IPS-NIHi7 (cell line): ENCODE measurements at regions not wholly inside any gene's neighbourhood (a gene's known extent, or its start where the extent isn't known, plus 50 kb on each side); places are given as distances from the start of the nearest gene placed in this dataset.
"Not testable (repeated sequence)": the region's sequence is repeated elsewhere in the genome, so short reads cannot be mapped to it uniquely, and the experiment has no call there.

Experiments
- DNase-seq: peaks from one replicate; pipeline ENCODE4 v3.0.0; 2012; ENCODE audit warnings: mixed read lengths; ENCODE audit errors: extremely low spot score

DNA sequence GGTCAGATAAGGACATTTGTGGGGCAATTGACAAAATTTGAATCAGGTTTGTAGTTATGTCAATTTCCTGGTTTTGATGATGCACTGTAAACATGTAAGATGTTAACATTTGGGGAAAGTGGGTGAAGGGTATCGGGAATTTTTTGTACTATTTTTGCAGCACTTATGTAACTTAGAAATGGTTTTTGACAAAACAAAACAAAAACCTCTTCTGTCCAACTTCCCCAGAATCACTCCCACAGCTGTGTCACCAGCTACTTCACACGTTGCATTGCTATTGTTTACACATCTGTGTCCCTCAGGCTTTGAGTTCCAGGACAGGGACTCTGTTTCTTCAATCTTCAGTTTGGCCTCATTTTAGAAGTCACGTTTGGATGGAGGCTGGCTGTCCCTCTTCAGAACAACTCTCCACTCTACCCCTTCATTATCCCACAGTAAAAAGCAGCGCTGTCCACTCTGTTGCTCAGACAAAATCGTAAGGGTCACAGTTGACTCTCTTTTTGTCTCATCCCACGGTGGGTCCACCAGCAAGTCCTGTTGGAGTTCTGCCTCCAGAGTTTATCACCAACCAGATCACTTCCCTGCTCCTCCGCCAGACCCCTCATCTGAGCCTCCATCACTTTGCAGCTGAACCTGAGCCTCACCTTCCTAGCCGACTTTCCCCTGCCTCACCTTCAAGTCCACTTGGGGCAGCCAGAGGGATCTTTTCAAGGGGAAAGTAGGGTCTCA lies 63.2 kb downstream of the NENF start:
- DNase-seq, result no peak

GRCh38 chr1:212496682-212497081 lies 64.0 kb downstream of the NENF start:
- no peak for DNase-seq

GRCh38 chr1:212497553-212497952 lies 64.8 kb downstream of the NENF start:
- no peak for DNase-seq

DNA sequence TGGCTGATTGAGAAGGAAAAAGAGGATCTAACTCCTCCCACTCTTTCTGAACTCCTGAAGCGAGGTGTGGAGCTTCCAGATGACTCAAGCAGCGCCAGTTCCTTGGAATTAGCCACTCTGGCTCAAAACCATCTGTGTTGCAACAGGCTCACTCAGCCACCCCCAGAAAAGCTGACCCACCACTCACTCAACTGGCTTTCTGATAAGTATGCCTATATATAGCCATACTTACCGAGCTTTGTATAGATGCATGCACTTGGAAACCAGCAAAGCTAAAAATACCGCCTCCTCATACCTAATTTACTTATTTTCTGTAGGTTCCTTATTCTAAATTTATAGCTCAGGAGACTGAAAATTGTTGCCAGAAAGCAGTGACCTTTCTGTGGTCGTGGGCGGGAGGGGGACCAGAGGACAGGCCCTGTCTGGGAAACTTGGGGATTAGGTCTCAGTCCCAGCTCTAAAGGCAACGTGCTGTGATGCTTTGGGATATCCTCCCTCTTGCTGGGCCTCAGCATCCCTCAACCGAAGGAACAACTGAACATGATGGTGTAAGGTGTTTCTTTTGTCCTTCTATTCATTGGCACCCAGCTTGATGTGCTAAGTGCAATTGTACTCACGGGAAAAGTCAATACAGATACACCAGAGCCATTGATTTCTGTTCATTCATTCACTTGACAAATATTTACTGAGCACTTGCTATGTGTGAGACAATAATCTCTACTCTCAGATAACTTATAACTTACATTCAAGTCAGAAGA lies 65.7 kb downstream of the NENF start:
- no peak for DNase-seq

DNA sequence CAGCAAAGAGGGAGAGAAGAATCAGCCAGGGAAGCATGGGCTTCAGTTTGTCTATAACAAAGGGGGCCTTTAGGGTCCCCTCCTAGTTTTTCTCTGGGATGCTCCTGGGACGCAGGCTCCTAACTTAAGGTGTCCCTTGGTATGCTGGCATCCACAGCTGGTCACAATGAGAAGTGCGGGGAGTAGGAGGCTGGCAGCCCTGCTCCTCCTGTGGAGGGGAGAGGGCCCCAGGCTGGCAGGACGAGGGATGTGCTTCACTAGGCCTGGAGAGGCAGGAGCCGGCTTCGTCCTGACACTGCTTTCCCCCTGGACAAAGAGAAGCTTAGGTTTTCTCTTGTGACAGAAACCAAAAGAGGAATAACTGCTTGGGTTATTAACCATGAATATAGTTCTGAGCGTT lies 67.6 kb downstream of the NENF start:
- DNase-seq, result no peak

GRCh38 chr1:212500983-212501382 lies 68.3 kb downstream of the NENF start:
- no peak for DNase-seq

- no peak for DNase-seq
Observed at GRCh38 chr1:212503714-212504113, 71.0 kb downstream of the NENF start.

DNA sequence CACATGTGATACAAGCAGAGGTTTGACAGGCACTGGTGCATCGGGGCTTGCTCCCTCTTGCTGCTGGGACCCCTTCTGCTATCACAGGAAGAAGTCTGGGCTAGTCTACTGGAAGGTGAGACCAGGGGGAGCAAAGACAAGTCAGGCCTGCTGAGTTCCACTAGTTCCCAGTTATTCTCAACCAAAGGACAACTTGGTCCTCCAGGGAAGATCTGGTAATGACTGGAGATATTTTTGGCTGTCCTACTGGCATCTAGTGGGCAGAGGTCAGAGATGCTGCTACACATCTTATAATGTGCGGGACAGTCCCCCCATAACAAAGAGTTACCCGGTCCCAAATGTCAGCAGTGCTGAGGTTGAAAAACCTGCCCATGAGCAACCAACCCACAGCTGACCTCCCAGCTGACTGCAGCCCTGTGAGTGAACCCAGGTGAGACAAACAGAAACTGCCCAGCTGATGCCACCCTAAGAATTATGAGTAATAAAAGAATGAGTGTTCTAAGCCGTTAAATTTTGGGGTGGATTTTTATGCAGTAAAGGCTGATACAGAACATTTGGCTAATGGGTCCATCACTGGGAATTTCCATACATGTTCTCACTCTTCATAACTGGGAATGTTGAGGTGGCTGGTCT lies 71.6 kb downstream of the NENF start:
- DNase-seq, result no peak

DNA sequence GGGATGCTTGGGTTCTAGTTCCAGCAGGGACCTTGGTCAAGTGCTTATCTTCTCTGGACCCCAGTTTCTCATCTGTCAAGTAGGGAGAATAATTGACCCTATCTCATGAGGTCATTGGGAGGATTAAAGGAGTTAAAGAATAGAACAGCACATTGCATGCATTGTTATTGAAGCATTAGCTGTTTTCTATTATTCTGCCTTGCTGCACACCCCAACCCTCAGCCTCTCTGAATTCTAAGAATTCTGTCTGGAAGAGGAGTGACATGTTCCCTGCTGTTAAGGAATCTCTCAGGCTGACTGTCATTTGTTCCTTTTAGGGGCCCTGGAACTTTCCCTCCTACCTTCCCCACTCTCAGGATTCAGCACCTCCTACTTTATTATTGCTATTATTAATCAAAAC lies 73.9 kb downstream of the NENF start:
- DNase-seq, result no peak

DNA sequence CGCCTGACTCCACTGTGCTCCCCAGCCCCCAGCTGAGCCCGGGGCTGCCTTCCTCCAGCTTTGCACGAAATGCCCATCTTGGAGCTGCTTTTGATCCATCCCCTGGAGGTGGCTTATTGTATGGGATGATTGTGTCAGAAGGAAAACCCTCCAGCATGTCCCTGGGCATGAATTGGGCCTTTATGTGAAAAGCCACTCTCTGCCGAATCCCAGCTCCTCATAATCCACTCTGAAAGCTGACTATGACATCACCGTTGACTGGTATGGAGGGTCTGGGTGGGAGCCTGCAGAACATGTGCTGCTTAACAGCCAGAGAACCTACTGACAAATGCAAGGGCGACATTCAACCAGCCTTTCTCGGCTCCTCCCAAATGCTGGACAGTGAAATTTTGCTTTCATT lies 74.6 kb downstream of the NENF start:
- DNase-seq, result no peak

GRCh38 chr1:212512816-212513559 lies 80.3 kb downstream of the NENF start:
- no peak for DNase-seq

DNA sequence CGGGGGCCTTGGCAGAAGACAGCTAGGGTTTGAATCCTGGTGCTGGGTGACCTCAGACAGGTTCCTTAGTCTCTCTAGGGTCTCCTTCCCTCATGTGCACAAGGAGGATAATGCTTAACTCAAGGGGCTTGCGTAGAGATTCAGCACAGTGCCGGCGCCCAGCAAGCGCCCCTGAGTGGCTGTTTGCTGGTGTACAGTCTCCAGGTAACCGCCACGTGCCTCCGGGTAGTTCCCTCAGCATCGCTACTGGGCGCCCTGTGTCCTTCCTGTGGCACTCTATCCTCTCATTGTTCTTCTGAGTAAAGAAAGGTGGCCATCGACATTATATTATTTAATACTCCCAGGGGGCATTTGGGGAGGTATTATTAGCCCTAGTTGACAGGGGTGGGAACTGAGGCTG lies 80.9 kb downstream of the NENF start:
- DNase-seq, result no peak

- no peak for DNase-seq
Observed at GRCh38 chr1:212514056-212514614, 81.4 kb downstream of the NENF start.

- DNase-seq, result peak; percentile 45
Observed at GRCh38 chr1:212514782-212515181, 82.1 kb downstream of the NENF start.

- DNase-seq, result no peak
Observed at GRCh38 chr1:212515329-212515760, 82.6 kb downstream of the NENF start.

GRCh38 chr1:212516012-212516411 lies 83.3 kb downstream of the NENF start:
- not testable (repeated sequence) for DNase-seq

DNA sequence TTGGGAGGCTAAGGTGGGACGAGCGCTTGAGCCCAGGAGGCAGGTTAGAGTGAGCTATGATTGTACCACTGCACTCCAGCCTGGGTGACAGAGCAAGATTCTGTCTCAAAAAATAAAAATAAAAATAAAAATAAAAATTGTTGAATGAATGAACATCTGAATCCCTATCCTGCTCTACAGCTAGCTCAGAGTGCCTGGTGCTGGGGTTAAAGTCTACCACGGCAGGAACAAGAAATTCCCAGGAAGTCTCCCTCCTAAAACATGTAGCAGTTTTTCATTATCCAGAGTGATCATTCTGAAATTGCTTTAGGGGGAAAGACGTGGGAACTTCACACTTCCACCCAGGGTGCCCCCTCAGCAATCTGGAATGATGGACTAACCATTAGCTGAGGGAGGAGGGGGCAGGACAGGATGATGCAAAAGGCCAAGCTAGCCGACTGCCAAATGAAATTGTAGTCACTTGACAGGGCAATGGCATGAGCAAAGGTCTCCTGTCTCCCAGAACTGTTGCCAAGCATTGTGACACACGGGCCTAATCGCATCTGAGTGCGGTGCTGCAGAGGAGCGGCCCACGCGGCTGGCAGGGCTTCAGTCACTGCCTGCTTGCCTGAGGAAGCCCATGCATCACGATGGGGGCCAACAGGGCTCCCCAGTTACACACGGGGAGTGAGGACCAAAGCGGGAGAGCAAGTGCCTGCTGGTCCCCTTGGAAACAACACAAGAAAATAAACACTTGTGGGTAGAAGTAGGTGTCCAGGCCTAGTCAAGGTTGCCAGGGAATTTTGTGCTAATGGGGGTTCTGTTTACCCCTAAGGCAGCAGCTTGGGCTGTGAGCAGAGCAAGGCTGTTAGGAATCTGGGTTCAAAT lies 85.7 kb downstream of the NENF start:
- DNase-seq, result no peak

DNA sequence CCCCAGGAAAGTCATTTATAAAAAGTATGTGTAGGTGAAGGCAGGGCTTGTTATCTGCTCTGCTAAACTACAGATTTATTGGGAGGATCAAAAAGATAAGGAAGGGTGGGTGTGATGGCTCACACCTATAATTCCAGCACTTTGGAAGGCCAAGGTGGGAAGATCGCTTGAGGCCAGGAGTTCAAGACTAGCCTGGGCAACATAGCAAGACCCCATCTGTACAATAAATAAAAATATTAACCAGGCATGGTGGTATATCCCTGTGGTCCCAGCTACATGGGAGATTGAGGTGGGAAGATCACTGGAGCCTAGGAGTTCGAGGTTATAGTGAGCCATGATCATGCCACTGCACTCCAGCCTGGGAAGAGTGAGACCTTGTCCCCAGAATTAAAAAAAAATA lies 86.4 kb downstream of the NENF start:
- DNase-seq, result no peak

DNA sequence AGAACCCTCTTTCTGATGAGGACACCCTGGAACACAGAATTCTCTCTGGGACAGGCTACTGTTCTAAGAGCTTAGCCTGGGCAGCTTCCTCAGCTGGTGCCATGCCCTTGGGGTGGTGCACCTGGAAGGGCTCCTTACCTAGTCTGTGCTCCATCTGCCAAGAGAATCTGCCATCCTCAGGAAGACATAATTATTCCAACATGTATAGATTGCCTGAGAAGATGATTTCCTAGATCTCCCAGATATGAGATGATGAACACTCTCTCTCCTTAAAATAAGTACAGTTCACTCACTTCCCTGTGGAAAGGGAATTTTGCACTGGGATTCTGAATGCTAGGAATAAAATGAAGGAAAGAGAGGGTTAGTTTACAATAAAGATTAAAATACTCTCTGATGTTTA lies 87.6 kb downstream of the NENF start:
- no peak for DNase-seq

GRCh38 chr1:212520746-212521145 lies 87.8 kb upstream of the ATF3 start:
- DNase-seq, result no peak
